Retinal pigment epithelial cell (primary cell): ENCODE measurements at regions not wholly inside any gene's neighbourhood (a gene's known extent, or its start where the extent isn't known, plus 50 kb on each side); places are given as distances from the start of the nearest gene placed in this dataset.

Source experiments
- DNase-seq: peaks from one replicate; pipeline ENCODE4 v3.0.0-alpha.2; 2010; ENCODE audit warnings: low read depth
- H3K4me3 ChIP-seq: 2 replicates; pipeline ENCODE4 v1.5.1; 2011; ENCODE audit warnings: mild to moderate bottlenecking, low read length, control low read depth, moderate library complexity
- CTCF ChIP-seq: conservative IDR thresholded peaks from 2 replicates; pipeline ENCODE4 v1.5.1; 2011; ENCODE audit warnings: low read depth, low read length, control low read depth, inconsistent platforms

GRCh38 chr17:53454337-53454736 is 368.4 kb upstream of the KIF2B start:
- DNase-seq, result no peak
- no peak overlapping the region for H3K4me3 ChIP-seq
- TF ChIP-seq CTCF, result no peak

- DNase-seq, result no peak
- no peak for TF ChIP-seq CTCF
- no peak overlapping the region for H3K4me3 ChIP-seq
These were observed 373.4 kb upstream of the KIF2B start for GRCh38 chr17:53449324-53449723.

- no peak for TF ChIP-seq CTCF
- no peak overlapping the region for H3K4me3 ChIP-seq
- DNase-seq, result no peak
These were observed 393.8 kb upstream of the KIF2B start for GRCh38 chr17:53428913-53429312.

GRCh38 chr17:53426505-53426904 is 396.2 kb upstream of the KIF2B start:
- no peak for TF ChIP-seq CTCF
- no peak overlapping the region for H3K4me3 ChIP-seq
- no peak for DNase-seq

- DNase-seq, result peak; percentile 27
- no peak for TF ChIP-seq CTCF
- H3K4me3 ChIP-seq, result no peak overlapping the region
These were observed 402.6 kb upstream of the KIF2B start for GRCh38 chr17:53420035-53420641.

GRCh38 chr17:53409588-53409987 is 413.1 kb upstream of the KIF2B start:
- DNase-seq, result no peak
- no peak overlapping the region for H3K4me3 ChIP-seq
- TF ChIP-seq CTCF, result no peak

- H3K4me3 ChIP-seq, result no peak overlapping the region
- no peak for DNase-seq
- TF ChIP-seq CTCF, result no peak
These were observed 415.8 kb upstream of the KIF2B start for GRCh38 chr17:53406907-53407306.
